Activated naive CD8-positive, alpha-beta T cell treated with anti-CD3 and anti-CD28 coated beads, Interleukin-2, amount 10 ng/mL, durations not matched to agents 7 days and 5 days (primary cell): ENCODE measurements at regions not wholly inside any gene's neighbourhood (a gene's known extent, or its start where the extent isn't known, plus 50 kb on each side); places are given as distances from the start of the nearest gene placed in this dataset.

Experiments
- ATAC-seq: fragments of 150-1000 bp; cut with Tn5 transposase; one replicate; pipeline ENCODE4 v1.10.0; 2021; ENCODE audit warnings: low read depth, moderate library complexity
- POLR2A ChIA-PET: fragments of 350-600 bp; sonication (Branson Sonifier 250); formaldehyde crosslinking; loops from one replicate; lab custom pipeline; 2021; ENCODE audit warnings: antibody characterized with exemption; lab: Charles Lee
- DNase-seq: peaks from one replicate; pipeline ENCODE4 v3.0.0; 2021
- H3K27ac Mint-ChIP-seq: one replicate; pipeline ENCODE4 v1.8.0; 2022; ENCODE audit warnings: mild to moderate bottlenecking, mixed read lengths
- H3K27me3 Mint-ChIP-seq: one replicate; pipeline ENCODE4 v1.8.0; 2022; ENCODE audit warnings: mild to moderate bottlenecking, moderate library complexity, mixed read lengths
- H3K36me3 Mint-ChIP-seq: one replicate; pipeline ENCODE4 v1.8.0; 2021; ENCODE audit warnings: mild to moderate bottlenecking, mixed read lengths
- H3K4me1 Mint-ChIP-seq: one replicate; pipeline ENCODE4 v1.8.0; 2021; ENCODE audit warnings: mixed read lengths
- H3K4me3 Mint-ChIP-seq: one replicate; pipeline ENCODE4 v1.8.0; 2022; ENCODE audit warnings: mild to moderate bottlenecking, moderate library complexity, mixed read lengths
- H3K9me3 Mint-ChIP-seq: one replicate; pipeline ENCODE4 v1.8.0; 2021; ENCODE audit warnings: mixed read lengths

DNA sequence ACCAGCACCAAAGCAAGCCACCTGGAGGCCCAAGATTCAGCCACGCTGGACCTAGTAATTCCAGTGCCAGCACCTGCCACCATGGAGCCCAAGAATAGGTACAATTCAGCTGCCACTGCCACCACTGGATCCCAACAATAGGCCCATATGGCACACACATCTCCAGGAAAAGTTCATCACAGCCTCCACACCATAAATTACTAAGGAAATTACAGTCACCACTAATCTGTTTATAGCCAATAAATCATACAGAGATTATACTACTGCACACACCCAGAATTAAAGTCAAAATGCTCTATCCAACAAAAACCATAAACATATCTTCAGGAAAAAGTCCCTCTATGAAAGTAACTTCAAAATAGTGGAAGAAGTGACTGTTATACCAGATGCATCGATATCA, 242.8 kb downstream of the SPATA31D1 start:
- ATAC-seq: no peak
- Mint-ChIP-seq H3K27ac (no peak overlapping the region), H3K4me3 (no peak overlapping the region), H3K4me1 (no peaks in the 10 kb centered on the region), H3K36me3 (no peaks in the 10 kb centered on the region), H3K27me3 (no peaks in the 10 kb centered on the region), H3K9me3 (peaks cover 16% of the 10 kb centered on the region)
- POLR2A ChIA-PET: no interaction called here
- no peak for DNase-seq

DNA sequence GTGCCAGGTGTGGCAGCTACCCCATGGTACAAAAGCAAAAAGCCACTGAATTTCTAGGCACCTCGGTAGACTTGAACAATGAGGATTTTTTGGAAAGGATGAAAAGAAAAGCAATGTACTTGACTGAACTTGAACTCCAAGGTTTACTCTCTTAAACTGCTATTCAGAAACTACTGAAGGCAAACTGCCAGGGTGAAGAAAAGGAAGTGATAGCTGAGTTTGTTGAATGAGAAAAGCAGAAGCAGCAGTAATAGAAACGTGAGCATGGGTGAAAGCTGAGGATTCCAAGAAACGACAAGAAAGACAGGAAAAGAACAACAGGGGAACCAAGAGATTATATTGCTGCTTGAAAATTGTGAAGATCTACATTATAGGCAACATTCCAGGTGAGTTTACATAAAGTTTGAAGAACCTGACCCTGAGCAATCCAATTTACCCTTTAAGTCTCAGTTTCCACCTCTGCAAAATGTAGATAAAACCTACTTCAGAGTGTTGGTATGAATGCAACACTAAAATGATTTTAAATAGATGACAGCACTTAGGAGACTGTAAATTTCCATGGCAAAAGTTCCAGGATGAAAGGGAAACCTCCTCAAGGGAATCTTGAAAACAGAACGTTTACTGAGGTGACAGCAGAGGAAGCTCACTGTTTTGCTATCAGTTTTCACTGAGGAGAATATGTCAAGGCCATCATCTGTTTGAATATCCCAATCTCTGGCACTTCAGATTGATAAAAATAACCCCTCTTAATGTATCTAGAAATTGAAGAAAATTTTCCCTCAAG, 245.8 kb downstream of the SPATA31D1 start:
- DNase-seq (no peak), ATAC-seq (no peak)
- POLR2A ChIA-PET: no interaction called here
- peaks cover 16% of the 10 kb centered on the region for H3K9me3 Mint-ChIP-seq
- no peaks in the 10 kb centered on the region for H3K27me3 Mint-ChIP-seq
- H3K36me3 Mint-ChIP-seq: no peaks in the 10 kb centered on the region
- H3K4me3 Mint-ChIP-seq: no peak overlapping the region
- H3K27ac Mint-ChIP-seq: no peak overlapping the region
- H3K4me1 Mint-ChIP-seq: no peaks in the 10 kb centered on the region

DNA sequence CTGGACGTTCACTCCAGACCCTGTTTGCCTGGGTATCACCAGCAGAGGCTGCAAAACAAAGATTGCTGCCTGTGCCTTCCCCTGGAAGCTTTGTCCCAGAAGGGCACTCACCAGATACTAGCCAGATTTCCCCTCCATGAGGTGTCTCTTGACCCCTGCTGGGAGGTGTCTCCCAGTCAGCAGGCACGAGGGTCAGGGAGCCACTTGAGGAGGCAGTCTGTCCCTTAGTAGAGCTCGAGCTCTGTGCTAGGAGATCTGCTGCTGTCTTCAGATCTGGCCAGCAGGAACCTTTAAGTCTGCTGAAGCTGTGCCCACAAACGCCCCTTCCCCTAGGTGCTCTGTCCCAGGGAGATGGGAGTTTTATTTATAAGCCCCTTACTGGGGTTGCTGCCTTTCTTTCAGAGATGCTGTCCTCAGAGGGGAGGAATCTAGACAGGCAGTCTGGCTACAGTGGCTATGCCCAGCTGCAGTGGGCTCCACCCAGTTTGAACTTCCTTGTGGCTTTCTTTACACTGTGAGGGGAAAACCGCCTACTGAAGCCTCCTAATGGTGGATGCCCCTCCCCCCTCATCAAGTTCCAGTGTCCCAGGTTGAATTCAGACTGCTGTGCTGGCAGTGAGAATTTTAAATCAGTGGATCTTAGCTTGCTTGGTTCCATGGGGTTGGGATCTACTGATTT, 253.9 kb downstream of the SPATA31D1 start:
- no peaks in the 10 kb centered on the region for H3K27me3 Mint-ChIP-seq
- POLR2A ChIA-PET: no interaction called here

DNA sequence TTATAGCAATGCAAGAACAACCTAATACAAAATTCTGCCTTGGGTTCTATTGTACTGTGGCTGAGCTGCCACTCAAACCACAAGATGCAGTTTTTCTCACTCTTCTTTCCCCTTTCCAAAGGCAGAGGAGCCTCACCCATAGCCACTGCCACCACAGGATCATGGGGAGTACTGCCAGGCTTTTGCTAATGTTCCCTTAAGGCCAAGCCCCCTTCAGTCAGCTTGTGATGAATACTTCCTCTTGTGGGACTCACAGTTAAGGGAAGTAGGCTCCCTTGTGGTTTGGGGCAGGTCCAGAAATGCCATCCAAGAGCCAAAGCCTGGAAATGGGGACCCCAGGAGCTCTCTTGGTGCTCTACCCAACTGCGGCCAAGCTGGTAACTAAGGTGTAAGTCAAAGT, 258.7 kb downstream of the SPATA31D1 start:
- POLR2A ChIA-PET: no interaction called here
- no peaks in the 10 kb centered on the region for H3K27me3 Mint-ChIP-seq
- no peaks in the 10 kb centered on the region for H3K4me1 Mint-ChIP-seq
- H3K36me3 Mint-ChIP-seq: no peaks in the 10 kb centered on the region
- H3K9me3 Mint-ChIP-seq: no peaks in the 10 kb centered on the region
- H3K4me3 Mint-ChIP-seq: no peak overlapping the region
- no peak for ATAC-seq
- no peak overlapping the region for H3K27ac Mint-ChIP-seq
- no peak for DNase-seq

More for the DNA sequence above, 253.9 kb downstream of the SPATA31D1 start:
- no peaks in the 10 kb centered on the region for H3K36me3 Mint-ChIP-seq
- ATAC-seq: no peak
- H3K4me3 Mint-ChIP-seq: no peak overlapping the region
- H3K4me1 Mint-ChIP-seq: no peaks in the 10 kb centered on the region
- no peak overlapping the region for H3K27ac Mint-ChIP-seq
- peaks cover 5% of the 10 kb centered on the region for H3K9me3 Mint-ChIP-seq
- DNase-seq: no peak

DNA sequence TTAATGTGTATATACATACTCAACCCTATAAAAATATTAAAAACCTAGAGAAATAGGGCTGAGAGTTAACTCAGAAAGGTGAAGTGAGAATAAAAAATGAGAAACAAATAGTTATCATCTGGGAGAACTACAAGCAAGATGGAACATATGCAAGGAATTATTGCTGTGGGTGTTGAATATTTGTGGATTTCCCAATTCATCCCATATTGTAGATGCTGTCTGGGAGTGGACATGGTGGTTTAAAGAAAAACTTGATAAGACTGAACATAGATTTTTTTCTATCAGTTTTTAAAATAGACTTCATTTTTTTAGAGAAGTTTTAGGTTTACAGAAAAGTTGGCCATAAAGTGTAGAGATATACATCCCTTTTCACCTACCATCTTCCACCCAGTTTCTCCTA, 263.5 kb downstream of the SPATA31D1 start:
- H3K4me3 Mint-ChIP-seq: no peak overlapping the region
- no peak overlapping the region for H3K27ac Mint-ChIP-seq
- no peaks in the 10 kb centered on the region for H3K4me1 Mint-ChIP-seq
- POLR2A ChIA-PET: no interaction called here
- DNase-seq: no peak
- no peaks in the 10 kb centered on the region for H3K27me3 Mint-ChIP-seq
- H3K36me3 Mint-ChIP-seq: no peaks in the 10 kb centered on the region
- no peak for ATAC-seq
- H3K9me3 Mint-ChIP-seq: no peaks in the 10 kb centered on the region

DNA sequence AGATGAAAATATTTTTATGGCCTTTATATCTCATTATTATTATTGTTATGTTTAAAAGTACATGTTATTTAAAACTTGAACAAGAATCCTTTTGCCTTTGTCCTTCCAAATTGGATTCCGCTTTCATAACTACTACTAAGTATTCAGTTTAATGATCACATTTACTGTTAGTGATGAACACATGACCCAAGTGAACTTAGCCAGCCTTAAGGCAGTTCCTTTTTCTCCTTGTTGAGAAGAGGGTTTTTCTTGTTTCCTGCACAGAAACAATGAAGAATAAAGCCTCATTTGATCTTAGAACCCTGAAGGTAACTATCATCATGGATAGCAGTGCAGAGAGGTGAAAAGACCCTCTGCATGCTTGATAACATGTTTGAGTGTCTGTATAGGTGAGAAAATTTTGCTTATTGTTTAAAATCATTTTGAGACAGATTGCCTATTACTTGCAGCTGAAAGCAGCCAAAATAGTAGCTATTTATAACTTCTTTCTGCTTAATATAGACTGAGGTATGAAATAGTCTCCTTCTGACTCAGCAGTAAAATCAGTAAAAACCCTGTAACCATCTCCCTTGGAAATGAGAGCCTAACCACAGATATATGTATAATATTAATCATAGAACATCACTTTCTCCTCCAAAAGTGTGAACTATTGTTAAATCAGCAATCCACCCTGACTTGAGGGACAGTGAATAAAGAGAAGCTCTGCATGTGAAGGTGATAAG, 266.2 kb downstream of the SPATA31D1 start:
- POLR2A ChIA-PET: no interaction called here
- no peaks in the 10 kb centered on the region for H3K36me3 Mint-ChIP-seq
- no peaks in the 10 kb centered on the region for H3K4me1 Mint-ChIP-seq
- no peak overlapping the region for H3K4me3 Mint-ChIP-seq
- no peak for ATAC-seq
- H3K27me3 Mint-ChIP-seq: no peaks in the 10 kb centered on the region
- DNase-seq: no peak
- H3K27ac Mint-ChIP-seq: no peak overlapping the region
- no peaks in the 10 kb centered on the region for H3K9me3 Mint-ChIP-seq

DNA sequence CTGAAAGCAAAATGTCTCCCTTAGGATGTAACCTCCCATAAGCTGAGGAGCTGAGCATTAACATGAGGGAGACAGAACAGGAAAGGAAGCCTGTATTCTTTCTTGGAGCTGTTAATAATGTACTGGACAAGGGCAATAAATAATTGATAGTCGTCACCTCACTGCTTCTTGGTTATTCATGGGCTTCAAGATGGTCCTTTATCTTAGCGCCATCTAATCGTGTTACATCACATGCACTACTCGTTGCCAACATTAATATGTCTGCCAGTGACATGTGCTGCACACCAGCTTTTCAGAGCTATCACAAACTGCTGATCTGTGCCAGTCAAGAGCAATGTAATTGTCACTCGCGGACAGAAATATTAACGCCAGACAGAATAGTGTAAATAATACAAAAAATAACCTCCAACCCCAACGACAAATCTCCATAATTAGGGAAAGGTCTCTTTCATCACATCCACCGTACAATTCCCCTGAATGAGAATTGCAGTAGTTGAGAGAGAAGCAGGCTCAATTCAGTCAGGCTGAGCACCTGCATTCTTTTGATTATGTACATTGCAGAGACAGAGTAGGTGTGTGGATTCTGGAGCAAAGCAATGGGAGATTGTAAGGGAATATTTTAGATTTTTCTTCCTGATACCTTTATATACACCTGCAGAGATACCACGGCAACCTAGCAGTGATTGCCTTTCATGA, 267.1 kb downstream of the SPATA31D1 start:
- Mint-ChIP-seq H3K4me1 (no peaks in the 10 kb centered on the region), H3K36me3 (no peaks in the 10 kb centered on the region), H3K27me3 (no peaks in the 10 kb centered on the region), H3K4me3 (no peak overlapping the region), H3K27ac (no peak overlapping the region), H3K9me3 (no peaks in the 10 kb centered on the region)
- no peak for DNase-seq
- no peak for ATAC-seq
- POLR2A ChIA-PET: no interaction called here

DNA sequence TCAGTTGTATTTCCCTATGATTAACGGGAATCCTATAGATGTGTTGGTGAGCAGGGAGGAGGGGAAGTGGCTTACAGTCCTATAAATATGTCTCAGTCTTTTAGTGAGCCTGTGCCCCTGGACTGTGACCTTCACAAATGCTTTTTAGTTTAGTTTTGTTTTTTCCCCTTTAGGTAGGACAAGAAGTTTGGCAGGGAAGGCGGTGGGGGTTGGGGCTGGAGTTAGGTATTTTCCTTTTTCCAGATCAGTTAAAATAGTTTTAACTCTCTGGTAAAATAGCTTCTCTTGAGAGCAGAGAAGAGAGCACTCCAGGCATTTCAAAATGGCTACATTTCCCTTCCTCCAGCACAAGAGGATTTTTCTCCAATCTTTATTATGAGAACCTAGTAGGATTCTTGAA, 272.1 kb downstream of the SPATA31D1 start:
- POLR2A ChIA-PET: no interaction called here

DNA sequence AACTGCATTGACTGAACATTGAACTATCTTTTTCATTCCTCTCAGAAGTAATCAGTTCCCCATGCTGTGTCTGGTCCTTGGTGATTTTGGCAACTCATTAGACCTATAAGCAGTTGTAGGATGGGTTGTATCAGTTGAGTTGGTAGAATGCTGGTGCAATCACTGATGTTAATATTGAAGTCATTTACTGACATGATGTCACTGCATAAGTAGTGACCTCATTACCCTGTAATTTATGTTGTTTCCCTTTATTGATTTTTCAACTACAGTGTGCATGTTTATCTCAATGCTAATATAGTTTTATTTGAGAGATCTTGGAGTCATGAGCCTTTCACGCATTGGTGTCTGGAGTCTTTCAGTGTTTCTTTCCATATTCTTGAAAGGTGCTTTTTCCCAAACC, 275.0 kb downstream of the SPATA31D1 start:
- POLR2A ChIA-PET: no interaction called here
- H3K4me3 Mint-ChIP-seq: no peak overlapping the region
- H3K36me3 Mint-ChIP-seq: no peaks in the 10 kb centered on the region
- no peaks in the 10 kb centered on the region for H3K27me3 Mint-ChIP-seq
- H3K27ac Mint-ChIP-seq: no peak overlapping the region
- DNase-seq (no peak), ATAC-seq (no peak)
- no peaks in the 10 kb centered on the region for H3K9me3 Mint-ChIP-seq
- H3K4me1 Mint-ChIP-seq: no peaks in the 10 kb centered on the region

More for the DNA sequence above, 272.1 kb downstream of the SPATA31D1 start:
- no peak overlapping the region for H3K27ac Mint-ChIP-seq
- H3K27me3 Mint-ChIP-seq: no peaks in the 10 kb centered on the region
- H3K4me3 Mint-ChIP-seq: no peak overlapping the region
- no peaks in the 10 kb centered on the region for H3K4me1 Mint-ChIP-seq
- H3K36me3 Mint-ChIP-seq: no peaks in the 10 kb centered on the region
- DNase-seq: no peak
- H3K9me3 Mint-ChIP-seq: no peaks in the 10 kb centered on the region
- ATAC-seq: no peak

DNA sequence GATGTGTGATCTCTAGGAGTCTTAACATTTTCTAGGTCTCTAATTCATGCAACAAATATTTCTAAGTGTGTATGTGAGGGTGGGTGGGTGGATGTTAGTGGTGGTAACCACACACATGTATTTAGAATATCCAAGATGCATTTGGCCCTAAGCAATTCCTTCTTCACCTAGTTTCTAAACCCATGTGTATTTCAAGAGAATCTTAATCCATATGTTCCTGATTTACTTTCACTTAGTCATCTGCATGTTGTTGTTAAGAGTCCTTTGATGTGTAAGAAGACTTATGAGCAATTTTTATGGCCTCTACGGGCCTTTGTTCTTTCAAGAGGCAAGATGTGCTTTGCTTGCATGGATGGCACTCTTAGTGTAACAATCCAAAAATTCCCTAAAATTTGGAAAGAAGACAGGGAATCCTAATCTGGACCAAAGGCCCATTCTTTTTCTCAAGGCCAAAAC, 282.6 kb downstream of the SPATA31D1 start:
- POLR2A ChIA-PET: no interaction called here
- no peaks in the 10 kb centered on the region for H3K9me3 Mint-ChIP-seq
- H3K4me1 Mint-ChIP-seq: no peaks in the 10 kb centered on the region
- no peak overlapping the region for H3K4me3 Mint-ChIP-seq
- DNase-seq (no peak), ATAC-seq (no peak)
- no peak overlapping the region for H3K27ac Mint-ChIP-seq
- H3K36me3 Mint-ChIP-seq: no peaks in the 10 kb centered on the region
- no peaks in the 10 kb centered on the region for H3K27me3 Mint-ChIP-seq

DNA sequence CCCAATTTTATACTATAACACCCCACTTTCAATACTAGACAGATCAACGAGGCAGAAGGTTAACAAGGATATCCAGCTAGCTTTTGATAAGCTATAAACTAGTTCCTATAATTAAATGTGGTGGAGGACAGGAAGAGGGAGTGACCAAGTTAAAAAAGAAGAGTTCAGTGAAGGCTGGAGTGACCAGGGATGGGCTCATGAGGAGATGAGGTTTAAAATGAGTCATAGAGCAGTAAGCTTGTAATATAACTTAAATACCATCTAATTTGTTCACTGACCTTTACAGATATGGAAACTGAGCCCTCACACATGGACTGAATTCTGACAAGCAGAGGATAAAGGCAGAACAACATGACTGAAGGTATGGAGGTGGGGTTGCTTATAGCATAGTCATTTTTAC, 284.5 kb downstream of the SPATA31D1 start:
- DNase-seq (no peak), ATAC-seq (no peak)
- no peaks in the 10 kb centered on the region for H3K36me3 Mint-ChIP-seq
- H3K27ac Mint-ChIP-seq: no peak overlapping the region
- H3K9me3 Mint-ChIP-seq: peaks cover 1% of the 10 kb centered on the region
- no peak overlapping the region for H3K4me3 Mint-ChIP-seq
- H3K27me3 Mint-ChIP-seq: no peaks in the 10 kb centered on the region
- H3K4me1 Mint-ChIP-seq: no peaks in the 10 kb centered on the region
- POLR2A ChIA-PET: no interaction called here

DNA sequence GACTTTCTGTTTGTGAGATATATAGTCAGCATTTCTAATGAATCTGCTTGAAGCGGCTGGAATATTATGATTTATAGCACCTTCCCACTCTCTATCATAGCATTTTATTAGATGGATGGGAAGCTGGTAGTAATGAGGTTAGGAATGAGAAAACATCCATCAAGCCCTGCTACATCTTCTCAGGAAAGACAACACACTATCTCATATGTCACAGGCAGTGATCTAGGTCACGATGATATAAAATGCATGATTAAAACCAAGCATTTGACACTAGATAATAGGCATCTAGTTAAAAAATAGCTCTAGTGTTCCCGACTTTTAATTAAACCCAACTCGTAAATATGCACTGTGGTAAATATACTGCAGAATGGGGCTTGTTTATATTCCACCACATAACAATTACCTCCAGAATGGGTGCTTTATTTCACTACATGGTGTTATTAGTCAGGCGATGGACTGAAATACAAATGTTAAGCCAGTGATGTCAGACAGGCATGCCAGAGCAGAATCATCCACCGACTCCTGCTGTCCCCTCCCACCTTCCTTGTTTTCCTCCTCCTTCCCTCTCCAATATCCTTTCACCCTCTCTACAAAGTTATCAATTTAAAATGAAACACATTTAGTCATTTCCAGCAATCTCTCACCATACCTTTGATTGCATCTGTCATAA, 286.8 kb downstream of the SPATA31D1 start:
- Mint-ChIP-seq H3K36me3 (no peaks in the 10 kb centered on the region), H3K9me3 (peaks cover 3% of the 10 kb centered on the region), H3K27ac (no peak overlapping the region), H3K27me3 (no peaks in the 10 kb centered on the region), H3K4me1 (no peaks in the 10 kb centered on the region), H3K4me3 (no peak overlapping the region)
- DNase-seq (no peak), ATAC-seq (no peak)
- POLR2A ChIA-PET: no interaction called here

DNA sequence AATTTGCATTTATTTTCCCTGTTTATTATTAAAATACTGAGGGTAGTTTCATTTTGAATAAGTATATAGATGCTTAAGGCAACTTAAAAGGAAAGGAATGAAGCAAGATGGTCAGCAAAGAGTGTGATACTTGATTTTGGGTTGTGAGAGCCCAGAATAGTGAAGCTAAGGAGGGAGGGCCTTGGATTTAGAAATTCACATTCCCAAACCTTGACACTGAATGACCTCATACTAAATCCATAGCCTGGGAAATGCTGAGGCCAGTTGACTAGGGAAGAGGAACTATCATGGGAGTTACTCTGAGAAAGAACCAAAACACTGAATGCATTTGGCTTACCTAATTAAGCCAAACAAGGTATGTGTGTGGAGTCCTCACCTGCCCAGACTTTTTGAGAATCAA, 292.5 kb downstream of the SPATA31D1 start:
- Mint-ChIP-seq H3K9me3 (peaks cover 3% of the 10 kb centered on the region), H3K4me1 (no peaks in the 10 kb centered on the region), H3K36me3 (no peaks in the 10 kb centered on the region), H3K27ac (no peak overlapping the region), H3K4me3 (no peak overlapping the region), H3K27me3 (no peaks in the 10 kb centered on the region)
- DNase-seq: no peak
- ATAC-seq: no peak
- POLR2A ChIA-PET: no interaction called here
